Cardiac fibroblast (primary cell): ENCODE measurements at regions not wholly inside any gene's neighbourhood (a gene's known extent, or its start where the extent isn't known, plus 50 kb on each side); places are given as distances from the start of the nearest gene placed in this dataset.

Source experiments
- DNase-seq, 2 donors: peaks; one replicate each; pipeline versions ENCODE4 v3.0.0 to v3.0.0-alpha.2; 2010; ENCODE audit warnings: low read depth in 2 of 2
- H3K4me3 ChIP-seq, 2 donors: replicated peaks in 1 of 2; 1 replicate in 1 of 2; 2 replicates in 1 of 2; pipeline ENCODE4 v1.5.1; 2011; ENCODE audit warnings: low read depth in 2 of 2, low read length in 2 of 2, mild to moderate bottlenecking in 2 of 2, moderate library complexity in 1 of 2
- CTCF ChIP-seq: IDR thresholded peaks from one replicate; pipeline ENCODE4 v1.5.1; 2011; ENCODE audit warnings: low read depth, mild to moderate bottlenecking, low read length, inconsistent platforms

- no peak overlapping the region for H3K4me3 ChIP-seq
- DNase-seq = no peak
- TF ChIP-seq CTCF = no peak
Observed at GRCh38 chr11:116219171-116219635, 553.6 kb downstream of the BUD13 start.

- no peak for DNase-seq
- no peak overlapping the region for H3K4me3 ChIP-seq
- no peak for TF ChIP-seq CTCF
Observed at GRCh38 chr11:116217441-116217840, 555.3 kb downstream of the BUD13 start.

GRCh38 chr11:116217006-116217405 is 555.8 kb downstream of the BUD13 start:
- DNase-seq = peak; percentile 47 to 66
- H3K4me3 ChIP-seq = no peak overlapping the region
- TF ChIP-seq CTCF = peak; percentile 65

- no peak for DNase-seq
- no peak overlapping the region for H3K4me3 ChIP-seq
- no peak for TF ChIP-seq CTCF
Observed at GRCh38 chr11:116215471-116216113, 557.2 kb downstream of the BUD13 start.

GRCh38 chr11:116211147-116211546 is 561.6 kb downstream of the BUD13 start:
- no peak for DNase-seq
- no peak overlapping the region for H3K4me3 ChIP-seq
- TF ChIP-seq CTCF = no peak

GRCh38 chr11:116210663-116211062 is 562.1 kb downstream of the BUD13 start:
- no peak overlapping the region for H3K4me3 ChIP-seq
- TF ChIP-seq CTCF = no peak
- DNase-seq = no peak

GRCh38 chr11:116209255-116209654 is 563.5 kb downstream of the BUD13 start:
- H3K4me3 ChIP-seq = no peak overlapping the region
- no peak for TF ChIP-seq CTCF
- DNase-seq = no peak
